ENCODE measurements at regions not wholly inside any gene's neighbourhood (a gene's known extent, or its start where the extent isn't known, plus 50 kb on each side); places are given as distances from the start of the nearest gene placed in this dataset.

GRCh38 chr7:25931156-25931555 is 220.8 kb upstream of the NFE2L3 start:
- TF ChIP-seq CTCF (conservative IDR thresholded peaks at IDR 0.05; ENCODE audit: low read depth, low read length): no peak
- no peak for TF ChIP-seq EZH2 (IDR thresholded peaks at IDR 0.05; ENCODE audit: low read length, unreplicated experiment)
- no peak for TF ChIP-seq EZH2phosphoT487 (IDR thresholded peaks at IDR 0.05; ENCODE audit: borderline replicate concordance, low read length)

Measured in PC-3 (cell line).